Liver (tissue), 8 donors: ENCODE measurements at regions not wholly inside any gene's neighbourhood (a gene's known extent, or its start where the extent isn't known, plus 50 kb on each side); places are given as distances from the start of the nearest gene placed in this dataset.

Source experiments
- DNase-seq: peaks from one replicate; pipeline ENCODE4 v3.0.0-alpha.2; 2017; ENCODE audit warnings: low spot score
- H3K27ac ChIP-seq, 2 donors: one replicate each; pipeline ENCODE4 v1.7.0; 2013; ENCODE audit warnings: inconsistent platforms in 2 of 2, low read length in 2 of 2, control low read depth in 1 of 2, low read depth in 1 of 2, mild to moderate bottlenecking in 1 of 2
- H3K27me3 ChIP-seq, 4 donors: one replicate each; pipeline versions ENCODE4 v1.6.1 to v1.7.0; 2013; ENCODE audit warnings: low read length in 3 of 4, inconsistent platforms in 1 of 4, mild to moderate bottlenecking in 1 of 4, moderate library complexity in 1 of 4; ENCODE audit not compliant: control insufficient read depth in 4 of 4, insufficient read depth in 4 of 4
- H3K36me3 ChIP-seq, 4 donors: one replicate each; pipeline versions ENCODE4 v1.6.1 to v1.7.0; 2013; ENCODE audit warnings: low read length in 3 of 4, mild to moderate bottlenecking in 3 of 4, low read depth in 1 of 4, moderate library complexity in 1 of 4; ENCODE audit not compliant: control insufficient read depth in 4 of 4, insufficient read depth in 3 of 4
- H3K4me1 ChIP-seq, 4 donors: one replicate each; pipeline versions ENCODE4 v1.6.1 to v1.7.0; 2013; ENCODE audit warnings: low read length in 3 of 4, mild to moderate bottlenecking in 3 of 4, moderate library complexity in 1 of 4; ENCODE audit not compliant: control insufficient read depth in 4 of 4, insufficient read depth in 4 of 4
- H3K4me3 ChIP-seq, 3 donors: one replicate each; pipeline versions ENCODE4 v1.6.1 to v1.7.0; 2013; ENCODE audit warnings: low read length in 3 of 3, control low read depth in 1 of 3, low read depth in 1 of 3, mild to moderate bottlenecking in 1 of 3
- H3K9ac ChIP-seq, 2 donors: one replicate each; pipeline ENCODE4 v1.7.0; 2013; ENCODE audit warnings: low read length in 2 of 2, mild to moderate bottlenecking in 2 of 2, moderate library complexity in 2 of 2, control low read depth in 1 of 2, low read depth in 1 of 2
- H3K9me3 ChIP-seq, 4 donors: one replicate each; pipeline versions ENCODE4 v1.6.1 to v1.7.0; 2013; ENCODE audit warnings: low read length in 3 of 4; ENCODE audit not compliant: control insufficient read depth in 4 of 4
- EGR1 ChIP-seq, 2 donors: IDR thresholded peaks; 2 replicates each; pipeline ENCODE4 v1.6.1; 2016 to 2018; ENCODE audit warnings: antibody characterized with exemption in 2 of 2, low read depth in 2 of 2
- FOXA1 ChIP-seq: IDR thresholded peaks from 2 replicates; pipeline ENCODE4 v1.6.1; 2016; ENCODE audit warnings: antibody characterized with exemption
- FOXA2 ChIP-seq: IDR thresholded peaks from 2 replicates; pipeline ENCODE4 v1.6.1; 2016; ENCODE audit warnings: antibody characterized with exemption
- GABPA ChIP-seq, 2 donors: IDR thresholded peaks in 1 of 2; conservative IDR thresholded peaks in 1 of 2; 2 replicates each; pipeline ENCODE4 v1.6.1; 2016; ENCODE audit warnings: antibody characterized with exemption in 2 of 2, mild to moderate bottlenecking in 1 of 2, moderate library complexity in 1 of 2
- HNF4A ChIP-seq, 2 donors: conservative IDR thresholded peaks; 2 replicates each; pipeline ENCODE4 v1.6.1; 2016; ENCODE audit warnings: antibody characterized with exemption in 2 of 2, mild to moderate bottlenecking in 2 of 2
- HNF4G ChIP-seq: IDR thresholded peaks from 2 replicates; pipeline ENCODE4 v1.6.1; 2016; ENCODE audit warnings: antibody characterized with exemption
- JUND ChIP-seq, 2 donors: IDR thresholded peaks; 2 replicates each; pipeline ENCODE4 v1.6.1; 2016; ENCODE audit warnings: antibody characterized with exemption in 2 of 2
- NR2F2 ChIP-seq: IDR thresholded peaks from 2 replicates; pipeline ENCODE4 v1.6.1; 2016; ENCODE audit warnings: antibody characterized with exemption
- RAD21 ChIP-seq, 2 donors: IDR thresholded peaks; 2 replicates each; pipeline ENCODE4 v1.6.1; 2016; ENCODE audit warnings: antibody characterized with exemption in 2 of 2, mild to moderate bottlenecking in 2 of 2
- RXRA ChIP-seq, 2 donors: IDR thresholded peaks; 2 replicates each; pipeline ENCODE4 v1.6.1; 2017 to 2018; ENCODE audit warnings: antibody characterized with exemption in 2 of 2, mild to moderate bottlenecking in 1 of 2
- SP1 ChIP-seq: IDR thresholded peaks from 2 replicates; pipeline ENCODE4 v1.6.1; 2018; ENCODE audit warnings: antibody characterized with exemption, mild to moderate bottlenecking
- YY1 ChIP-seq: IDR thresholded peaks from 2 replicates; pipeline ENCODE4 v1.6.1; 2016; ENCODE audit warnings: antibody characterized with exemption, mild to moderate bottlenecking
- WGBS: extraction: QIAGEN DNeasy Blood & Tissue Kit; methylation state at CpG from one replicate; pipeline ENCODE4 v1.1.7; 2013; 5-methylcytosine and 5-hydroxymethylcytosine counted together
- TF ChIP-seq, protein P1 (sequence below): IDR thresholded peaks from 2 replicates; pipeline ENCODE4 v1.6.1; 2016; ENCODE audit warnings: antibody characterized with exemption
- TF ChIP-seq, protein P2 (sequence below): fragments of 150-350 bp; IDR thresholded peaks from 2 replicates; pipeline ENCODE4 v1.5.1; 2017; ENCODE audit warnings: improper control_type of control experiment, low read depth, low read length; ENCODE audit not compliant: missing input control
- TF ChIP-seq, protein P3 (sequence below): IDR thresholded peaks from 2 replicates; pipeline ENCODE4 v1.6.1; 2016; ENCODE audit warnings: antibody characterized with exemption, mild to moderate bottlenecking
- TF ChIP-seq, protein P4 (sequence below): IDR thresholded peaks from 2 replicates; pipeline ENCODE4 v1.6.1; 2016; ENCODE audit warnings: antibody characterized with exemption
- TF ChIP-seq, protein P5 (sequence below): IDR thresholded peaks from 2 replicates; pipeline ENCODE4 v1.6.1; 2016; ENCODE audit warnings: antibody characterized with exemption
- donor health status: healthy.
- donor health status: healthy.
- donor health status: healthy.
- donor health status: healthy.
- donor health status: healthy.

DNA sequence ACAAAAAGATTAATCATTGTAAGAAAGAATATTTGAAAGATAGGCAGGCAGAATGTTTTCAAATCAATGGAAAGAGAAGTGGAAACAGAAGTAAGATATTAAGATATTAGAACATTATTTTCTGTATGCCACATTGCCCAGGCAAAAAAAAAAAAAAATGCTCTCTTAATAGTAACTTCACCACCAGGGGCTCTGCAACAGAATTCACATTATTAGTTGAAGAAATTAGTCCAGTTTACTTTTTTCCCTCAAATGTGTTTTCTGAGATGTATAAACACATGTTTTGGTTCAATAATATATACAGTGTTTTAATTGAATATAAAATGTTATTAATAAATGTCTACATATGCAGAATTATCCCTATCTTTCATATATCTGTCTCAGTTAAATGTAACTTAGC is 78.0 kb upstream of the ADAD1 start:
- Histone ChIP-seq H3K4me3 (no peak overlapping the region), H3K9ac (no peak overlapping the region), H3K27ac (no peak overlapping the region), H3K9me3 (no peaks in the 10 kb centered on the region), H3K27me3 (no peaks in the 10 kb centered on the region), H3K36me3 (peaks cover 0 to 17% (median 7%) of the 10 kb centered on the region in 4 donors), H3K4me1 (no peaks in the 10 kb centered on the region)
- DNase-seq: no peak
- TF ChIP-seq YY1 (no peak), JUND (IDR thresholded peaks at IDR 0.05) (no peak), EGR1 (IDR thresholded peaks at IDR 0.05; ENCODE audit: low read depth in 2 of 2) (no peak), FOXA2 (no peak), SP1 (no peak), RAD21 (IDR thresholded peaks at IDR 0.05) (no peak), HNF4A (conservative IDR thresholded peaks at IDR 0.05) (no peak), RXRA (IDR thresholded peaks at IDR 0.05) (no peak), GABPA (IDR thresholded peaks at IDR 0.05 in 1 of 2, conservative IDR thresholded peaks at IDR 0.05 in 1 of 2) (no peak), FOXA1 (no peak), NR2F2 (no peak)
- TF ChIP-seq, protein P1, sequence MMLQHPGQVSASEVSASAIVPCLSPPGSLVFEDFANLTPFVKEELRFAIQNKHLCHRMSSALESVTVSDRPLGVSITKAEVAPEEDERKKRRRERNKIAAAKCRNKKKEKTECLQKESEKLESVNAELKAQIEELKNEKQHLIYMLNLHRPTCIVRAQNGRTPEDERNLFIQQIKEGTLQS: no peak
- TF ChIP-seq, protein P2, sequence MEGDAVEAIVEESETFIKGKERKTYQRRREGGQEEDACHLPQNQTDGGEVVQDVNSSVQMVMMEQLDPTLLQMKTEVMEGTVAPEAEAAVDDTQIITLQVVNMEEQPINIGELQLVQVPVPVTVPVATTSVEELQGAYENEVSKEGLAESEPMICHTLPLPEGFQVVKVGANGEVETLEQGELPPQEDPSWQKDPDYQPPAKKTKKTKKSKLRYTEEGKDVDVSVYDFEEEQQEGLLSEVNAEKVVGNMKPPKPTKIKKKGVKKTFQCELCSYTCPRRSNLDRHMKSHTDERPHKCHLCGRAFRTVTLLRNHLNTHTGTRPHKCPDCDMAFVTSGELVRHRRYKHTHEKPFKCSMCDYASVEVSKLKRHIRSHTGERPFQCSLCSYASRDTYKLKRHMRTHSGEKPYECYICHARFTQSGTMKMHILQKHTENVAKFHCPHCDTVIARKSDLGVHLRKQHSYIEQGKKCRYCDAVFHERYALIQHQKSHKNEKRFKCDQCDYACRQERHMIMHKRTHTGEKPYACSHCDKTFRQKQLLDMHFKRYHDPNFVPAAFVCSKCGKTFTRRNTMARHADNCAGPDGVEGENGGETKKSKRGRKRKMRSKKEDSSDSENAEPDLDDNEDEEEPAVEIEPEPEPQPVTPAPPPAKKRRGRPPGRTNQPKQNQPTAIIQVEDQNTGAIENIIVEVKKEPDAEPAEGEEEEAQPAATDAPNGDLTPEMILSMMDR: no peak
- TF ChIP-seq, protein P3, sequence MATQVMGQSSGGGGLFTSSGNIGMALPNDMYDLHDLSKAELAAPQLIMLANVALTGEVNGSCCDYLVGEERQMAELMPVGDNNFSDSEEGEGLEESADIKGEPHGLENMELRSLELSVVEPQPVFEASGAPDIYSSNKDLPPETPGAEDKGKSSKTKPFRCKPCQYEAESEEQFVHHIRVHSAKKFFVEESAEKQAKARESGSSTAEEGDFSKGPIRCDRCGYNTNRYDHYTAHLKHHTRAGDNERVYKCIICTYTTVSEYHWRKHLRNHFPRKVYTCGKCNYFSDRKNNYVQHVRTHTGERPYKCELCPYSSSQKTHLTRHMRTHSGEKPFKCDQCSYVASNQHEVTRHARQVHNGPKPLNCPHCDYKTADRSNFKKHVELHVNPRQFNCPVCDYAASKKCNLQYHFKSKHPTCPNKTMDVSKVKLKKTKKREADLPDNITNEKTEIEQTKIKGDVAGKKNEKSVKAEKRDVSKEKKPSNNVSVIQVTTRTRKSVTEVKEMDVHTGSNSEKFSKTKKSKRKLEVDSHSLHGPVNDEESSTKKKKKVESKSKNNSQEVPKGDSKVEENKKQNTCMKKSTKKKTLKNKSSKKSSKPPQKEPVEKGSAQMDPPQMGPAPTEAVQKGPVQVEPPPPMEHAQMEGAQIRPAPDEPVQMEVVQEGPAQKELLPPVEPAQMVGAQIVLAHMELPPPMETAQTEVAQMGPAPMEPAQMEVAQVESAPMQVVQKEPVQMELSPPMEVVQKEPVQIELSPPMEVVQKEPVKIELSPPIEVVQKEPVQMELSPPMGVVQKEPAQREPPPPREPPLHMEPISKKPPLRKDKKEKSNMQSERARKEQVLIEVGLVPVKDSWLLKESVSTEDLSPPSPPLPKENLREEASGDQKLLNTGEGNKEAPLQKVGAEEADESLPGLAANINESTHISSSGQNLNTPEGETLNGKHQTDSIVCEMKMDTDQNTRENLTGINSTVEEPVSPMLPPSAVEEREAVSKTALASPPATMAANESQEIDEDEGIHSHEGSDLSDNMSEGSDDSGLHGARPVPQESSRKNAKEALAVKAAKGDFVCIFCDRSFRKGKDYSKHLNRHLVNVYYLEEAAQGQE: no peak
- TF ChIP-seq, protein P4, sequence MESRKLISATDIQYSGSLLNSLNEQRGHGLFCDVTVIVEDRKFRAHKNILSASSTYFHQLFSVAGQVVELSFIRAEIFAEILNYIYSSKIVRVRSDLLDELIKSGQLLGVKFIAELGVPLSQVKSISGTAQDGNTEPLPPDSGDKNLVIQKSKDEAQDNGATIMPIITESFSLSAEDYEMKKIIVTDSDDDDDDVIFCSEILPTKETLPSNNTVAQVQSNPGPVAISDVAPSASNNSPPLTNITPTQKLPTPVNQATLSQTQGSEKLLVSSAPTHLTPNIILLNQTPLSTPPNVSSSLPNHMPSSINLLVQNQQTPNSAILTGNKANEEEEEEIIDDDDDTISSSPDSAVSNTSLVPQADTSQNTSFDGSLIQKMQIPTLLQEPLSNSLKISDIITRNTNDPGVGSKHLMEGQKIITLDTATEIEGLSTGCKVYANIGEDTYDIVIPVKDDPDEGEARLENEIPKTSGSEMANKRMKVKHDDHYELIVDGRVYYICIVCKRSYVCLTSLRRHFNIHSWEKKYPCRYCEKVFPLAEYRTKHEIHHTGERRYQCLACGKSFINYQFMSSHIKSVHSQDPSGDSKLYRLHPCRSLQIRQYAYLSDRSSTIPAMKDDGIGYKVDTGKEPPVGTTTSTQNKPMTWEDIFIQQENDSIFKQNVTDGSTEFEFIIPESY: no peak

DNA sequence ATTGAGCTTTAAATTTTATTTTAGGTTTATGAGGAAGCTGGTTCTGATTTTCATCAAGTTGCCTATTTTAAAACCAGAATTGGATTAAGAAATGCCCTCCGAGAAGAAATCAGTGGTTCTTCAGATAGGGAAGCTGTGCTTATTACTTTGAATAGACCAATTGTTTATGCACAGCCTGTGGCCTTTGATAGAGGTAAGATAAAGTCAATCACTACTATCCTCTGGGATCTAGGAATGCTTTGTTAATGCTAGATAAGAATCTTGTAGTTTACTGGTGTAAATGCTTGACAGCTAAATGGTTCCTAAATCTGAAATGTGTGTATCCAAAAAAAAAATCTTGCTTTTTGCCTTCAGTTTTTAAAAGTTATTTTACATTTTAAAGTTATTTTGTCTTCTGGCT is 73.0 kb upstream of the ADAD1 start:
- Histone ChIP-seq H3K9me3 (no peaks in the 10 kb centered on the region), H3K27me3 (no peaks in the 10 kb centered on the region), H3K36me3 (peaks cover 3 to 35% (median 10%) of the 10 kb centered on the region in 4 donors), H3K4me1 (no peaks in the 10 kb centered on the region), H3K9ac (no peak overlapping the region), H3K27ac (no peak overlapping the region), H3K4me3 (no peak overlapping the region)
- 90% methylated on average over 1 of the region's 1 CpG for WGBS
- DNase-seq: no peak
- TF ChIP-seq JUND (IDR thresholded peaks at IDR 0.05): no peak
- no peak for TF ChIP-seq YY1
- TF ChIP-seq, protein P2: no peak
- TF ChIP-seq, protein P5, sequence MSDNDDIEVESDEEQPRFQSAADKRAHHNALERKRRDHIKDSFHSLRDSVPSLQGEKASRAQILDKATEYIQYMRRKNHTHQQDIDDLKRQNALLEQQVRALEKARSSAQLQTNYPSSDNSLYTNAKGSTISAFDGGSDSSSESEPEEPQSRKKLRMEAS: no peak
- no peak for TF ChIP-seq NR2F2
- TF ChIP-seq, protein P4: no peak
- TF ChIP-seq HNF4A (conservative IDR thresholded peaks at IDR 0.05): no peak
- no peak for TF ChIP-seq HNF4G
